GM12865 (cell line): ENCODE measurements at regions not wholly inside any gene's neighbourhood (a gene's known extent, or its start where the extent isn't known, plus 50 kb on each side); places are given as distances from the start of the nearest gene placed in this dataset.

Experiments used
- DNase-seq: peaks from one replicate; pipeline ENCODE4 v3.0.0; 2010; ENCODE audit warnings: low read depth
- H3K4me3 ChIP-seq: 2 replicates; pipeline ENCODE4 v1.5.1; 2011; ENCODE audit warnings: mild to moderate bottlenecking, low read depth, low read length, control low read depth
- CTCF ChIP-seq: IDR thresholded peaks from 2 replicates; pipeline ENCODE4 v1.5.1; 2011; ENCODE audit warnings: low read length, control low read depth, low read depth, inconsistent platforms; ENCODE audit not compliant: insufficient read depth; ENCODE audit errors: missing control alignments

- TF ChIP-seq CTCF = no peak
- DNase-seq = no peak
- H3K4me3 ChIP-seq = no peak overlapping the region
Observed at GRCh38 chr14:101118746-101119591, 215.4 kb upstream of the RTL1 start.

GRCh38 chr14:101119830-101120571 is 216.5 kb upstream of the RTL1 start:
- no peak for TF ChIP-seq CTCF
- no peak overlapping the region for H3K4me3 ChIP-seq
- no peak for DNase-seq

- TF ChIP-seq CTCF = no peak
- no peak for DNase-seq
- no peak overlapping the region for H3K4me3 ChIP-seq
Observed at GRCh38 chr14:101120641-101121507, 217.4 kb upstream of the RTL1 start.

GRCh38 chr14:101121508-101122139 is 218.1 kb upstream of the RTL1 start:
- TF ChIP-seq CTCF = no peak
- no peak for DNase-seq
- no peak overlapping the region for H3K4me3 ChIP-seq

- DNase-seq = no peak
- H3K4me3 ChIP-seq = no peak overlapping the region
- no peak for TF ChIP-seq CTCF
Observed at GRCh38 chr14:101122237-101123141, 219.0 kb upstream of the RTL1 start.
